Astrocyte (in vitro differentiated cells and primary cell): ENCODE measurements at regions not wholly inside any gene's neighbourhood (a gene's known extent, or its start where the extent isn't known, plus 50 kb on each side); places are given as distances from the start of the nearest gene placed in this dataset.

Experiments used
- EZH2 ChIP-seq: IDR thresholded peaks from 2 replicates; pipeline ENCODE4 v1.6.1; 2012; ENCODE audit warnings: mild to moderate bottlenecking, low read length, inconsistent platforms; ENCODE audit not compliant: insufficient read depth
- TF ChIP-seq, protein P1 (sequence below): IDR thresholded peaks from 2 replicates; pipeline ENCODE4 v1.5.1; 2011; ENCODE audit warnings: low read depth, mild to moderate bottlenecking, inconsistent platforms, low read length, moderate library complexity; ENCODE audit not compliant: insufficient read depth

GRCh38 chr6:65908065-65908464 lies 201.0 kb upstream of the EYS start:
- TF ChIP-seq, protein P1, sequence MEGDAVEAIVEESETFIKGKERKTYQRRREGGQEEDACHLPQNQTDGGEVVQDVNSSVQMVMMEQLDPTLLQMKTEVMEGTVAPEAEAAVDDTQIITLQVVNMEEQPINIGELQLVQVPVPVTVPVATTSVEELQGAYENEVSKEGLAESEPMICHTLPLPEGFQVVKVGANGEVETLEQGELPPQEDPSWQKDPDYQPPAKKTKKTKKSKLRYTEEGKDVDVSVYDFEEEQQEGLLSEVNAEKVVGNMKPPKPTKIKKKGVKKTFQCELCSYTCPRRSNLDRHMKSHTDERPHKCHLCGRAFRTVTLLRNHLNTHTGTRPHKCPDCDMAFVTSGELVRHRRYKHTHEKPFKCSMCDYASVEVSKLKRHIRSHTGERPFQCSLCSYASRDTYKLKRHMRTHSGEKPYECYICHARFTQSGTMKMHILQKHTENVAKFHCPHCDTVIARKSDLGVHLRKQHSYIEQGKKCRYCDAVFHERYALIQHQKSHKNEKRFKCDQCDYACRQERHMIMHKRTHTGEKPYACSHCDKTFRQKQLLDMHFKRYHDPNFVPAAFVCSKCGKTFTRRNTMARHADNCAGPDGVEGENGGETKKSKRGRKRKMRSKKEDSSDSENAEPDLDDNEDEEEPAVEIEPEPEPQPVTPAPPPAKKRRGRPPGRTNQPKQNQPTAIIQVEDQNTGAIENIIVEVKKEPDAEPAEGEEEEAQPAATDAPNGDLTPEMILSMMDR: no peak
- no peak for TF ChIP-seq EZH2
